Retina (tissue), 1 donor: ENCODE measurements at regions not wholly inside any gene's neighbourhood (a gene's known extent, or its start where the extent isn't known, plus 50 kb on each side); places are given as distances from the start of the nearest gene placed in this dataset.
"Not testable (repeated sequence)": the region's sequence is repeated elsewhere in the genome, so short reads cannot be mapped to it uniquely, and the experiment has no call there.

ENCODE experiments used
- DNase-seq: peaks from one replicate; pipeline ENCODE4 v3.0.0-alpha.2; 2016

DNA sequence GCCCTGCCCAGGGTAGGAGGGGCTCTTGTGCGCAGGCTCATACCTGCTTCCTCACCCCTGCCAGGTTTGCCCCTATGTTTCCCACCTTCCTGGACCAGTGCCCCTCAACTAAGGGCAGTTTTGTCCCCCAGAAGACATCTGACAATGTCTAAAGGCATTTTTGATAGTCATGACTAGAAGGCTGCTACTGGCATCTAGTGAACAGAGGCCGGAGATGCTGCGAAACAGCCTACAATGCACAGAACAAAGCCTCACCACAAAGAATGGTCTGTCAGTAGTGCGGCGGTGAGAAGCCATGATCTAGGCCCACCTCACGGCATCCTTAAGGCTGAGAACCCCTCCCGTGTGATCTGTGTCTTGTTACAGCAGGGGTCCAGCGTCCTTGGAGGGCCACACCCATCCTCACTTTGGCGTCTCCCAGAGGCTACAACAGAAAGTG, 96.0 kb downstream of the TMEM17 start:
- DNase-seq, result peak; percentile 20

DNA sequence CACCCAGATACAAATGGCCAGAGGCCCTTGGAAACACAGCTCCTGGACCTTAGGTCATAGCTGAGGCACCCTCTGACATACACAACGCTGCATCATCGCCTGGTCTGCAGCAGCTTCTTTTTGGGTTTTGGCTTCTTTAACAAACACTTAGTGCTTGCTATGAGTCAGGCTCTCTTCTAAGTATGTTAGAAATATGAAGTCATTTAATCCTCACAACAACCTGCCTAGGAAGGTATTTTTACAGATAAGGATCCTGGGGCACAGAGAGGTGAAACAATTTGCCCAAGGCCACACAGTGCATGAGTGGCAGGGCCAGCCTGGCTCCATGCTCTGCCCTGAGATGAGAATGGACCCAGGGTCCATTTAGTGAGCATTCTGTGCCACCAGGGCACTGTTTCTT, 96.6 kb downstream of the TMEM17 start:
- no peak for DNase-seq

DNA sequence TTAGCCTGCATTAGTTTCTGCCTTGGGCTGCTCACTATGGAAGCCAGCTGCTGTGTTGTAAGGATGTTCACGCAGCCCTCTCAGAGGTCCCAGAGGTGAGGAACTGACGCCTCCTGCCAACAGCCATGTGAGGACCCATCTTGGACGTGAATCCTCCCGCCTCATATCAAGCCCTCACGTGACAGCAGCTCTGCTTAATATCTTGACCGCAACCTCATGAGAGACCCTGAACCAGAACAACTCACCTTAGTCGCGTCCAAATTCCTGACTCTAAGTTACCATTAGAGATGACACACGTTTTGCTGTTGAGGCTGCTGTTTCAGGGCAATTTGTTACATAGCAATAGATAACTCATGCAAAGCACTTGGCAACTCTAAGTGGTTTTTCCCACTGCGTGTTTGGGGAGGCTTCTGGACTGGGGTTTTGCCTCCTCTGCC, 97.7 kb downstream of the TMEM17 start:
- no peak for DNase-seq

DNA sequence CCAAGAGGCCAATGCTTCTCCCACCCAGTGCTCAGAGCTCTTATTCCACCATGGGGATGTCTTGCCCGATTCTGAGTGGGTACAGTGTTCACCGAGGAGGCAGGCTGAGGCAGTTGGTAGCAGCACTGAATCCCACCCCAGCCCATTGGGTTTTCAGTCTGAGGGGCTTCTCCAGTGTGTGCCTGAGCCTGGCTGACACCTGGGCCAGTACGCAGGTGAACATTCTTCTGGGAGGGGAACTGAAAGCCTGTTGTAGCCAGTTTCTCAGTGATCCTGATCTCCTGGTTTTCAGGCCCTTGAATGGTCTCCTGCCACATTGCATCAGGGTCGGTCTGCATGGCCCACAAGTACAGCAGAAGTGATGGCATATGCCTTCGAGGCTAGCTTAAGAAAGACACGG, 98.2 kb downstream of the TMEM17 start:
- DNase-seq, result no peak

GRCh38 chr2:62407401-62407800, 98.6 kb downstream of the TMEM17 start:
- DNase-seq, result no peak

GRCh38 chr2:62406573-62407043, 99.4 kb downstream of the TMEM17 start:
- no peak for DNase-seq

DNA sequence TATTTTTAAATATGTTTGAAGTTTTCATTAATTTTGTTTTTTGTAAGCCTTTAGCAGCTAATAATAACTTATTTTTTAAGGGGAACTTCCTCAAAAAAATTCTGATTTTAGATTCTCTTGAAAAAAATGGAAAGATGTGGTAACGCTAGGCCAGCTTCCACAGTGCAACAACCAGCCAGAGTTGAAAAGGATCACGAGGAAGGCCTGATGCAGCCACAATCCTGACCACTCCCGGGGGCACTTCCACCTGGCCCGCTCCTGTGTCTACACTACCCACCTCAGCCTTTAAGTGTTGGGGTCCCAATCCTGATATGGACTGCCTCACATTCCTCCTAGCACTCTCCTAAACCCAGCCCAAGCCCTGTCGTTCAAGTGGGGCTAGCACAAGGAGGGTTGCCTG, 101.1 kb downstream of the TMEM17 start:
- DNase-seq, result no peak

GRCh38 chr2:62402156-62402555, 103.8 kb downstream of the TMEM17 start:
- DNase-seq, result no peak

DNA sequence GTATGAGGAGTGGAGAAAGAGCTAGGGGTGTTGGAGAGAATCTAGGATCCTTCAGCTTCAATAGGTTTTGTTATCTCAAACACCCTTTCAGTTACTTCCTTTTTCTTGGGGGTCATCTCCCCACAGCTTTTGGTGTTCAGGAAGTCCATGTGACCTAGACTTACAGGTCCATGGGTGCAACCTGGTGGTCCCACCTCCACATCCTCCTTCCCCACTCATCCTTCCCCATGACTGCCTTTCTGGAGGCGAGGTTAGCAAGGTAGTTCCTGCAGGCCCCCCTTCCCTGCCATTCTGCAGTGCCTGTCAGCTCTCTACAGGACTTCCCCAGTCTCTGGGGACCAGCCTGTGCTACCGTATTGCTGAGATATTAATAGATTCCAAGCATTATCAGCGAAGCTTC, 107.6 kb downstream of the TMEM17 start:
- no peak for DNase-seq

GRCh38 chr2:62396880-62397279, 109.1 kb downstream of the TMEM17 start:
- DNase-seq, result no peak

- no peak for DNase-seq
These were observed 112.7 kb downstream of the TMEM17 start for GRCh38 chr2:62393293-62393692.

DNA sequence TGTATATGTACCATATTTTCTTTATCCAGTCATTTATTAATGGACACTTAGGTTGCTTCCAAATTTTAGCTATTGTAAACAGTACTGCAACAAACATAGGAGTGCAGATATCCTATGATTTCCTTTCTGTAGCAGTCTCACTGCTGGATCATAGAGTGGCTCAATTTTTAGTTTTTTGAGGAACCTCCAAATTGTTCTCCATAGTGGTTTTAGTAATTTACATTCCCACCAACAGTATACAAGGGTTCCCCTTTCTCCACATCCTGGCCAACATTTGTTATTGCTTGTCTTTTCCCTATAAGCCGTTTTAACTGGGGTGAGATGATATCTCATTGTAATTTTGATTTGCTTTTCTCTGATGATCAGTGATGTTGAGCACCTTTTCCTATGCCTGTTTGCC, 114.3 kb downstream of the TMEM17 start:
- DNase-seq, result no peak

GRCh38 chr2:62386378-62386777, 119.6 kb downstream of the TMEM17 start:
- not testable (repeated sequence) for DNase-seq

- no peak for DNase-seq
These were observed 122.1 kb downstream of the TMEM17 start for GRCh38 chr2:62383846-62384245.

GRCh38 chr2:62382757-62383156, 123.2 kb downstream of the TMEM17 start:
- no peak for DNase-seq

DNA sequence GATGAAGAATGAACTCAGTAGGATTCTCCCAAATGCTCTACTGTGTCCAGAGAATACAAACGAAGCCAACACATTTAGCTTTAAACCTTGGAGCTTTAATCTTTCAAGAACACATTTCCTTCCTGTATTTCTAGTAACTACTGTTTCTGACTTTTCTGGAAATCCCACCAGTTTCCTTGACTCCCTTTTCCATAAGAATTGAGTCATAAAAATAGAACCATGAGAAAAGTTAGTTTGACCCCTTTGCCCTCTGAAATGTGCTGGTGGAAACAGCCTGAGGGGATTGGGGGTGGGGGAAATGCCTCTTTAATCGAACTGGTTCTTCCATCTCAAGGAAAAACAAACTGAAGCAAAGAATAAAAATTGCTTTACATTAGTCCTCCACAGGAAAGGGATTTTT, 123.9 kb downstream of the TMEM17 start:
- DNase-seq, result no peak

- DNase-seq, result no peak
These were observed 124.3 kb downstream of the TMEM17 start for GRCh38 chr2:62381656-62382055.

DNA sequence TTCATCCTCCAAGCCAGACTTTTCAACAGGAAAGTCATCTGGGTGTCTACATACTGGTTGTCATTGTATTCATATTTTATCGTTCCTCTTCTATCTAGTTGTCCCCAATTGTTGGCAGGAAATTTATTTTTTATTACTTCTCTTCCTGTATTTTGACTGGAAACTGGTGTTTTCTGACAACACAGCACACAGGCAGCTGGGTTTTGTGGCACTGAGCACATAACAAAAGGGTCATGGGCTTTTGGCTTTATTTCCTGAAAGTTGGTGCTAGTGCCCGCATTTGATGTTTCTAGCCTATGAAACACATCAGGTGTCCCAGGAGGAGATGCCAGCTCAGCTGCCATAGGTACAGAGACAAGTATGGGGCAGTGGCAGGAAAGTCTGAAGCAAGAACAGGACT, 126.4 kb downstream of the TMEM17 start:
- no peak for DNase-seq

DNA sequence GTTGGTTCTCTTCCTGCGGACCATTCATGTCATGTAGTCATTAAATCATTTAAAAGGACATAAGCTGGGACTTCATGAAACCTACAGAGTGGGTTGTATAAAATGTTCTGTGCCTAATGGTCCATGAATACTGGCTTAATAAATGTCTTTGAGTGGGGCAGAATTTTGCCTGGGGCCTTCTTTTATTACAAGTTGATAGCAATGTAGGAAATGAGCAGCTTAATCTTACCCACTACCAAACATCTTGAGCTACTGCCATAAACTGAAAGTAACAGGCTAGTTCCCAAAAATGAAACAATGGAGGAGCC, 130.9 kb downstream of the TMEM17 start:
- DNase-seq, result no peak

DNA sequence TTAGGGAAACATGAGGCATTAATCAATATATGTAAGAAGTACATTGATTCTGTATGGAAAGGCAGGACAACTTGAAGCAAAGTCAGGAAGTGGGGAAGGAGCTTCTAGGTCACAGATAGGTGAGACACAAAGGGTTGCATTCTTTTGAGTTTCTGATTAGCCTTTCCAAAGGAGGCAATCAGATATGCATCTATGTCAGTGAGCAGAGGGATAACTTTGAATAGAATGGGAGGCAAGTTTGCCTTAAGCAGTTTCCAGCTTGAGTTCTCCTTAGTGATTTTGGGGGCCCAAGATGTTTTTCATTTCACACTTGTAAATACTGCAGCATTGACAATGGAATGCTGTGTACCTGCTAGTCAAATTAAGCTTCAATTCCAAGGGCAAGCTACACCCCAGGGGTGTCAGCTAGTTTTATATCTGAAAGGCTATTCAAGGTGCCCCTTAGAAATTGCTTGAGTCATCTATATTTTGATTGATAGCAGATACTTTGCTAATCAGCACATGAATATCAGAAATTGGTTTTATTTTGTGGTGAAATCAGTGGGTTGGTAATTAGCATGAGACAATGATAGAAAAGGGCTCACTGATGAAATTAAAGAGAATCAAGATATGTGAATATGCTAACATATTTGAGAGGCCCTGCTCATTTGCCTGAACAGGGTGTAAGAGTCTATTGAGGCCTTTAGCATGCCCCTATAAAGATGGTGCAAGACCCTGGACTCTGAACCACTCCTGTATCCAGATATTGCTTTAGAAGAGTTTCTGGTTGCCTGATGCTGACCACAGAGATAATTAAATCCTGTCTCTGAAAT, 131.5 kb downstream of the TMEM17 start:
- no peak for DNase-seq

GRCh38 chr2:62372824-62373223, 133.2 kb downstream of the TMEM17 start:
- no peak for DNase-seq

- DNase-seq, result no peak
These were observed 135.4 kb downstream of the TMEM17 start for GRCh38 chr2:62370321-62371250.

- no peak for DNase-seq
These were observed 136.3 kb downstream of the TMEM17 start for GRCh38 chr2:62369541-62370202.
